Neural progenitor cell (in vitro differentiated cells): ENCODE measurements at regions not wholly inside any gene's neighbourhood (a gene's known extent, or its start where the extent isn't known, plus 50 kb on each side); places are given as distances from the start of the nearest gene placed in this dataset.
A peak's percentile ranks its signal among the peaks of the same experiment; 100 is the strongest.
"Not testable (repeated sequence)": the region's sequence is repeated elsewhere in the genome, so short reads cannot be mapped to it uniquely, and the experiment has no call there.

Experiments
- DNase-seq: peaks from one replicate; pipeline ENCODE4 v3.0.0-alpha.2; 2016; ENCODE audit warnings: low spot score
- H2AFZ ChIP-seq: fragments of 200-600 bp; sonication (generic); replicated peaks from 2 replicates; pipeline ENCODE4 v1.6.1; 2016; ENCODE audit warnings: antibody characterized with exemption
- H3F3A ChIP-seq: fragments of 200-600 bp; sonication (generic); 2 replicates; pipeline ENCODE4 v1.6.1; 2016; ENCODE audit warnings: antibody characterized with exemption, low read depth
- H3K27ac ChIP-seq: fragments of 200-600 bp; sonication (generic); 2 replicates; pipeline ENCODE4 v1.5.1; 2016; ENCODE audit warnings: mild to moderate bottlenecking
- H3K27me3 ChIP-seq: fragments of 200-600 bp; sonication (generic); 2 replicates; pipeline ENCODE4 v1.6.1; 2016; ENCODE audit warnings: mild to moderate bottlenecking, moderate library complexity
- H3K36me3 ChIP-seq: fragments of 200-600 bp; sonication (generic); 2 replicates; pipeline ENCODE4 v1.5.1; 2016
- H3K4me1 ChIP-seq: fragments of 200-600 bp; sonication (generic); 2 replicates; pipeline ENCODE4 v1.6.1; 2016; ENCODE audit warnings: mixed run types
- H3K4me2 ChIP-seq: fragments of 200-600 bp; sonication (generic); 2 replicates; pipeline ENCODE4 v1.6.1; 2016
- H3K4me3 ChIP-seq: fragments of 200-600 bp; sonication (generic); 2 replicates; pipeline ENCODE4 v1.5.1; 2016
- H3K79me2 ChIP-seq: fragments of 200-600 bp; sonication (generic); 2 replicates; pipeline ENCODE4 v1.6.1; 2016; ENCODE audit warnings: low read depth
- H3K9ac ChIP-seq: fragments of 200-600 bp; sonication (generic); 2 replicates; pipeline ENCODE4 v1.6.1; 2016
- H3K9me3 ChIP-seq: fragments of 200-600 bp; sonication (generic); 2 replicates; pipeline ENCODE4 v1.5.1; 2016; ENCODE audit warnings: low read depth
- H4K20me1 ChIP-seq: fragments of 200-600 bp; sonication (generic); 2 replicates; pipeline ENCODE4 v1.6.1; 2016; ENCODE audit warnings: low read depth
- H3K27ac Mint-ChIP-seq: 3 replicates; pipeline ENCODE4 v1.8.0; 2021; ENCODE audit warnings: mixed read lengths
- H3K27me3 Mint-ChIP-seq: 2 replicates; pipeline ENCODE4 v1.8.0; 2022; ENCODE audit warnings: low read depth, mild to moderate bottlenecking, inconsistent platforms, moderate library complexity, mixed read lengths; ENCODE audit not compliant: insufficient read depth
- H3K36me3 Mint-ChIP-seq: 3 replicates; pipeline ENCODE4 v1.8.0; 2021; ENCODE audit warnings: mixed read lengths
- H3K4me1 Mint-ChIP-seq: 3 replicates; pipeline ENCODE4 v1.8.0; 2021; ENCODE audit warnings: mixed read lengths
- H3K4me3 Mint-ChIP-seq: 3 replicates; pipeline ENCODE4 v1.8.0; 2021; ENCODE audit warnings: mild to moderate bottlenecking, moderate library complexity, mixed read lengths
- H3K9me3 Mint-ChIP-seq: 3 replicates; pipeline ENCODE4 v1.8.0; 2020; ENCODE audit warnings: mixed read lengths
- CTCF ChIP-seq: fragments of 200-600 bp; sonication (generic); IDR thresholded peaks from 2 replicates; pipeline ENCODE4 v1.5.1; 2017; ENCODE audit warnings: antibody characterized with exemption, mild to moderate bottlenecking
- EZH2 ChIP-seq: fragments of 200-600 bp; sonication (generic); IDR thresholded peaks from 2 replicates; pipeline ENCODE4 v1.6.1; 2017; ENCODE audit warnings: antibody characterized with exemption, mild to moderate bottlenecking, moderate library complexity
- EZH2phosphoT487 ChIP-seq: fragments of 200-600 bp; sonication (generic); IDR thresholded peaks from 2 replicates; pipeline ENCODE4 v1.6.1; 2017; ENCODE audit warnings: antibody characterized with exemption

- H3K4me1 Mint-ChIP-seq, result peaks cover 11% of the 10 kb centered on the region
- H2AFZ ChIP-seq, result peak overlapping the region; percentile 45
- no peaks in the 10 kb centered on the region for H3K36me3 Mint-ChIP-seq
- H3K27ac ChIP-seq, result no peak overlapping the region
- H3K27me3 ChIP-seq, result no peaks in the 10 kb centered on the region
- H3K27ac Mint-ChIP-seq, result no peak overlapping the region
- H3K4me2 ChIP-seq, result no peak overlapping the region
- H3F3A ChIP-seq, result no peaks in the 10 kb centered on the region
- peaks cover 2% of the 10 kb centered on the region for H3K9me3 Mint-ChIP-seq
- TF ChIP-seq EZH2 (no peak), EZH2phosphoT487 (no peak), CTCF (peak; percentile 61)
- no peaks in the 10 kb centered on the region for H4K20me1 ChIP-seq
- no peaks in the 10 kb centered on the region for H3K79me2 ChIP-seq
- H3K27me3 Mint-ChIP-seq, result no peaks in the 10 kb centered on the region
- no peak overlapping the region for H3K9ac ChIP-seq
- H3K4me1 ChIP-seq, result no peaks in the 10 kb centered on the region
- peak; percentile 24 for DNase-seq
- H3K4me3 ChIP-seq, result no peak overlapping the region
- no peaks in the 10 kb centered on the region for H3K9me3 ChIP-seq
- H3K4me3 Mint-ChIP-seq, result no peak overlapping the region
- no peaks in the 10 kb centered on the region for H3K36me3 ChIP-seq
Observed at GRCh38 chr21:15976807-15977206, 247.0 kb downstream of the USP25 start.

DNA sequence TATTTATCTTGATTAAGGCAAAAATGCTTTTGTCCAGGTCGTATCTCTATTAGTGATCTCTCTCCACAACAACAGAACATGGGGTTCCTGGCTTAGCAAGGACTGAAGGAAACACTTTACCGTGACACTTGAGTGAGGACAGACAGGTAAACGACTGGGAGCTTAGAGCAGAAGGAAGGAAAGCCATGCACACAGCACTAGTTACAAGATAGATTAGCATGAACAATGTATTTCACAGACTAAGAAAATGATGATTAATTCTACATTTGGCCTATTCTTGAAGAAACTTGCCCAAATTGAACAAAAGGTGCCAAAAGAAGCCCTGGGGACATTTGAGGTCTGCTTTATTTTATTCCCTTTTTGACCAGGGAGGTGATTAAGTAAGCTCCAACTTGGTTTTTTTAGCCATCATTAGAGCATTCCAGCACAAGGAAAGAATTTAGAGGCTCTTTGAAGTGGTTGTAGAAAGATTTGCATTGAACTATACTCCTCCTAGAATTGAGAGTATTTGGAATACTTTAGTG, 248.5 kb downstream of the USP25 start:
- H3K36me3 ChIP-seq, result no peaks in the 10 kb centered on the region
- H3F3A ChIP-seq, result no peaks in the 10 kb centered on the region
- H3K27me3 ChIP-seq, result no peaks in the 10 kb centered on the region
- H3K27ac ChIP-seq, result no peak overlapping the region
- Mint-ChIP-seq H3K9me3 (peaks cover 3% of the 10 kb centered on the region), H3K27me3 (no peaks in the 10 kb centered on the region), H3K4me1 (peaks cover 11% of the 10 kb centered on the region), H3K27ac (no peak overlapping the region), H3K4me3 (no peak overlapping the region), H3K36me3 (no peaks in the 10 kb centered on the region)
- no peak overlapping the region for H3K9ac ChIP-seq
- H3K4me1 ChIP-seq, result no peaks in the 10 kb centered on the region
- no peak overlapping the region for H3K4me2 ChIP-seq
- H2AFZ ChIP-seq, result no peak overlapping the region
- DNase-seq, result no peak
- no peaks in the 10 kb centered on the region for H3K9me3 ChIP-seq
- no peak overlapping the region for H3K4me3 ChIP-seq
- H4K20me1 ChIP-seq, result no peaks in the 10 kb centered on the region
- TF ChIP-seq CTCF, result no peak
- no peak for TF ChIP-seq EZH2phosphoT487
- no peak for TF ChIP-seq EZH2
- no peaks in the 10 kb centered on the region for H3K79me2 ChIP-seq

- not testable (repeated sequence) for H3K4me1 ChIP-seq, H3K9me3 ChIP-seq, H3K27me3 Mint-ChIP-seq, H3K27ac ChIP-seq, H3K36me3 ChIP-seq, H3K36me3 Mint-ChIP-seq, H3K4me3 ChIP-seq, H3K9ac ChIP-seq, H3K27ac Mint-ChIP-seq, H3K9me3 Mint-ChIP-seq, H3F3A ChIP-seq, H3K27me3 ChIP-seq, H2AFZ ChIP-seq, H3K4me3 Mint-ChIP-seq, H3K79me2 ChIP-seq, H4K20me1 ChIP-seq, H3K4me2 ChIP-seq, DNase-seq
- H3K4me1 Mint-ChIP-seq, result peaks cover 11% of the 10 kb centered on the region
Observed at GRCh38 chr21:15979493-15979892, 249.7 kb downstream of the USP25 start.

DNA sequence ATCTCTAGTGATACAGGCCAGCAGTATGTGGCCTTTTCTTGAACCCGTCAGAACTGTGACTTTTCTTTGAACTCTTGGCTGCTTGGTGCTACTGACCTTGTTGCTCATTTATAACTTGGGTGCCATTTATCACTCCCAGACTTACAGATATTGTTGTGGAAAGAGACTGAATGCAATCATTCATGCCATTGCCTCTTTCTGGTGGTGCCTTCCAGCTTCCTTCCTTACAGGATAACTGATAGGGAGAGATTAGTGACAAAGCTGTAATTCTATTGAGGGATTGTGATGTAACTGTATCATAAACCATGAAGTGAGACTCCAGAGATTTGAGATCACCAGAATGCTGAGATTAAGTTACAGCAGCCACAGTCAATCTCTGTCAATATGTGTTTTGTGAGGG, 256.5 kb downstream of the USP25 start:
- H3K4me3 ChIP-seq, result no peak overlapping the region
- no peak overlapping the region for H3K27ac ChIP-seq
- H3K9me3 ChIP-seq, result no peaks in the 10 kb centered on the region
- Mint-ChIP-seq H3K27ac (no peak overlapping the region), H3K4me3 (no peak overlapping the region), H3K4me1 (no peaks in the 10 kb centered on the region), H3K9me3 (peaks cover 12% of the 10 kb centered on the region), H3K36me3 (no peaks in the 10 kb centered on the region), H3K27me3 (peaks cover 3% of the 10 kb centered on the region)
- no peak overlapping the region for H3K4me2 ChIP-seq
- DNase-seq, result no peak
- H2AFZ ChIP-seq, result no peak overlapping the region
- TF ChIP-seq EZH2 (no peak), EZH2phosphoT487 (no peak), CTCF (no peak)
- H3K4me1 ChIP-seq, result no peaks in the 10 kb centered on the region
- H4K20me1 ChIP-seq, result no peaks in the 10 kb centered on the region
- H3K27me3 ChIP-seq, result no peaks in the 10 kb centered on the region
- H3K79me2 ChIP-seq, result no peaks in the 10 kb centered on the region
- no peaks in the 10 kb centered on the region for H3K36me3 ChIP-seq
- H3K9ac ChIP-seq, result no peak overlapping the region
- no peaks in the 10 kb centered on the region for H3F3A ChIP-seq
